Heart left ventricle (tissue), 16 donors: ENCODE measurements at regions not wholly inside any gene's neighbourhood (a gene's known extent, or its start where the extent isn't known, plus 50 kb on each side); places are given as distances from the start of the nearest gene placed in this dataset.
"Not testable (repeated sequence)": the region's sequence is repeated elsewhere in the genome, so short reads cannot be mapped to it uniquely, and the experiment has no call there.

Experiments used
- ATAC-seq, 4 donors: fragments of 200-7000 bp; cut with Tn5 transposase; one replicate each; pipeline ENCODE4 v1.9.1; 2020 to 2022; ENCODE audit warnings: moderate library complexity in 4 of 4, mild to moderate bottlenecking in 3 of 4, moderate number of reproducible peaks in 1 of 4
- DNase-seq, 5 donors: peaks; one replicate each; pipeline ENCODE4 v3.0.0-alpha.2; 2020
- H3K27ac ChIP-seq, 12 donors: fragments of 200-600 bp; sonication (generic) in 4 of 12; one replicate each; pipeline versions ENCODE4 v1.5.0 to v1.8.0; 2016 to 2022; ENCODE audit warnings: mild to moderate bottlenecking in 2 of 12
- H3K27me3 ChIP-seq, 9 donors: fragments of 200-600 bp; sonication (generic) in 2 of 9; one replicate each; pipeline versions ENCODE4 v1.5.1 to v1.8.0; 2016 to 2022; ENCODE audit warnings: mild to moderate bottlenecking in 3 of 9
- H3K36me3 ChIP-seq, 9 donors: fragments of 200-600 bp; sonication (generic) in 2 of 9; one replicate each; pipeline versions ENCODE4 v1.5.0 to v1.8.0; 2018 to 2022; ENCODE audit warnings: mild to moderate bottlenecking in 2 of 9
- H3K4me1 ChIP-seq, 12 donors: fragments of 200-600 bp; sonication (generic) in 4 of 12; one replicate each; pipeline versions ENCODE4 v1.5.0 to v1.8.0; 2016 to 2022; ENCODE audit warnings: mild to moderate bottlenecking in 3 of 12
- H3K4me3 ChIP-seq, 12 donors: fragments of 200-600 bp; sonication (generic) in 4 of 12; one replicate each; pipeline versions ENCODE4 v1.5.0 to v1.8.0; 2017 to 2022; ENCODE audit warnings: mild to moderate bottlenecking in 9 of 12, moderate library complexity in 4 of 12
- H3K9me3 ChIP-seq, 12 donors: fragments of 200-600 bp; sonication (generic) in 4 of 12; one replicate each; pipeline versions ENCODE4 v1.5.0 to v1.8.0; 2016 to 2022; ENCODE audit warnings: mild to moderate bottlenecking in 1 of 12
- POLR2A ChIP-seq, 2 donors: fragments of 450-650 bp; IDR thresholded peaks; one replicate each; pipeline ENCODE4 v1.6.1; 2017; ENCODE audit warnings: antibody characterized with exemption in 2 of 2, mild to moderate bottlenecking in 2 of 2, moderate library complexity in 2 of 2
- WGBS, 4 donors: extraction: QIAGEN DNeasy Blood & Tissue Kit in 2 of 4; methylation state at CpG; one replicate each; pipeline versions ENCODE4 v1.1.5 to v1.1.7; 2013 to 2018; 5-methylcytosine and 5-hydroxymethylcytosine counted together
- intact Hi-C, 10 donors: fragments of 100-400 bp; cut with DNase I; formaldehyde crosslinking; loops; one replicate each; pipeline versions ENCODE4 v1.11.1 to v1.14.2; 2022
- TF ChIP-seq, protein P1 (sequence below), 12 donors: fragments of 200-600 bp; sonication (generic) in 4 of 12; IDR thresholded peaks; one replicate each; pipeline versions ENCODE4 v1.5.0 to v1.8.0; 2018 to 2022; ENCODE audit warnings: antibody characterized with exemption in 12 of 12, mild to moderate bottlenecking in 5 of 12
- donor health status: ischemic (EF 13 %, LVEDD 7.1; RV severe dilation, severe dysfunction).
- donor health status: healthy with polysubstance abuse.
- donor health status: DM: no; HTN: yes; CAD: no.
- donor health status: DM: no; HTN: no; CAD: no.
- donor health status: ischemic (EF 25% LVEDD 6.9; RV normal size, moderate dysfunction).
- donor health status: ischemic (EF 25% LVEDD 5.7; RV mildly dilated, moderate dysfunction).
- donor health status: healthy.
- donor health status: DM: yes; HTN: yes; CAD: no.
- donor health status: ischemic (EF 35%, LVEDD 5.7; RV mildly dilated, moderate dysfunction).
- donor health status: nonischemic (EF 11% LVEDD 7.7; RV severe dilation, severe dysfunction).
- donor health status: DM: yes; HTN: yes; CAD: no.
- donor health status: PGD.
- donor health status: ischemic (EF 29% LVEDD 5.4; RV normal size, mild dysfunction).
- donor health status: nonischemic (EF 23%, LVEDD 6.1; RV moderate dilation, normal function).

DNA sequence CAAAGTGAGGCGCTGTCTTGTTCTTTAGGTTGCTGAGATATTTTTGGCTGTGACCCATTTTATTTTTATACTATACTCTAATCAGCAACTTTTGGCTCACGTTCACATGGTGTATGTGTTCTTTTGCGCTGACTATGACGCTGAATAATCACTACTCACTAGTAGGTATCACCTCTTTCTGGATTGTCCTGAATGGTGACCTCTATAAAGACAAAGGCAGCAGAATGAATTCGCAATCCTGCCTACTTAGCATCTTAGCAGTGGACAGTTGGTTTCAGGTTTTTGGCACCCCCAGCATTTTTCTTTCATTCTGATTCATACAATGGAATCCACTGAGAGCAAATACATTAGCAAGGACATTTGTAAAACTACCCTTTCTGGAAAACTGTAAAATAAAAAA, 351.3 kb downstream of the JRKL start:
- H3K9me3 ChIP-seq: no peaks in the 10 kb centered on the region
- H3K4me1 ChIP-seq: peaks cover 0 to 10% (median 0%) of the 10 kb centered on the region in 12 donors
- ATAC-seq (peak; percentile 69 to 89 (median 80)), DNase-seq (no peak)
- H3K27ac ChIP-seq: no peak overlapping the region
- WGBS, 4 donors: 33 to 41% (median 38%) methylated on average over 5 of the region's 5 CpGs
- H3K36me3 ChIP-seq: no peaks in the 10 kb centered on the region
- intact Hi-C loops: no loop called here
- no peak overlapping the region for H3K4me3 ChIP-seq
- TF ChIP-seq, protein P1, sequence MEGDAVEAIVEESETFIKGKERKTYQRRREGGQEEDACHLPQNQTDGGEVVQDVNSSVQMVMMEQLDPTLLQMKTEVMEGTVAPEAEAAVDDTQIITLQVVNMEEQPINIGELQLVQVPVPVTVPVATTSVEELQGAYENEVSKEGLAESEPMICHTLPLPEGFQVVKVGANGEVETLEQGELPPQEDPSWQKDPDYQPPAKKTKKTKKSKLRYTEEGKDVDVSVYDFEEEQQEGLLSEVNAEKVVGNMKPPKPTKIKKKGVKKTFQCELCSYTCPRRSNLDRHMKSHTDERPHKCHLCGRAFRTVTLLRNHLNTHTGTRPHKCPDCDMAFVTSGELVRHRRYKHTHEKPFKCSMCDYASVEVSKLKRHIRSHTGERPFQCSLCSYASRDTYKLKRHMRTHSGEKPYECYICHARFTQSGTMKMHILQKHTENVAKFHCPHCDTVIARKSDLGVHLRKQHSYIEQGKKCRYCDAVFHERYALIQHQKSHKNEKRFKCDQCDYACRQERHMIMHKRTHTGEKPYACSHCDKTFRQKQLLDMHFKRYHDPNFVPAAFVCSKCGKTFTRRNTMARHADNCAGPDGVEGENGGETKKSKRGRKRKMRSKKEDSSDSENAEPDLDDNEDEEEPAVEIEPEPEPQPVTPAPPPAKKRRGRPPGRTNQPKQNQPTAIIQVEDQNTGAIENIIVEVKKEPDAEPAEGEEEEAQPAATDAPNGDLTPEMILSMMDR (IDR thresholded peaks at IDR 0.05): no peak
- TF ChIP-seq POLR2A (IDR thresholded peaks at IDR 0.05): no peak
- H3K27me3 ChIP-seq: no peaks in the 10 kb centered on the region

DNA sequence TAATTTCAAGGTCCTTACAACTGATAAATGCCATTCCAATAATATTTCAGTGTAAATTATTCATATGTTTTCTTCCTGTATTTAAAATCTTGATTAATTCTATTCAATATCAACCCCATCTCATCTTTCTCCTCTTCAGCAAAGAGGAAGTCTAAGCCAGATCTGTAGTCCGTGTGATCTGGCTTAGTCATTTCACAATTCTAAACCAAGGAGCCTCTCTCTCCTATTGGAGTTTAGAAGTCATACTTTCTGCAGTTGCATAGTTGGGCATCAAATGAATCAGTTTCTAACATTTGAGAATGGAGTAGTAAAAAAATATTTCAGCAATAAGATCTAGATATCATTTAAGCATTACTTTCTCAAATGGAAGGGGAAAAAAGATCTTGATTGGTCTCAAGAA, 354.9 kb downstream of the JRKL start:
- ATAC-seq: no peak

DNA sequence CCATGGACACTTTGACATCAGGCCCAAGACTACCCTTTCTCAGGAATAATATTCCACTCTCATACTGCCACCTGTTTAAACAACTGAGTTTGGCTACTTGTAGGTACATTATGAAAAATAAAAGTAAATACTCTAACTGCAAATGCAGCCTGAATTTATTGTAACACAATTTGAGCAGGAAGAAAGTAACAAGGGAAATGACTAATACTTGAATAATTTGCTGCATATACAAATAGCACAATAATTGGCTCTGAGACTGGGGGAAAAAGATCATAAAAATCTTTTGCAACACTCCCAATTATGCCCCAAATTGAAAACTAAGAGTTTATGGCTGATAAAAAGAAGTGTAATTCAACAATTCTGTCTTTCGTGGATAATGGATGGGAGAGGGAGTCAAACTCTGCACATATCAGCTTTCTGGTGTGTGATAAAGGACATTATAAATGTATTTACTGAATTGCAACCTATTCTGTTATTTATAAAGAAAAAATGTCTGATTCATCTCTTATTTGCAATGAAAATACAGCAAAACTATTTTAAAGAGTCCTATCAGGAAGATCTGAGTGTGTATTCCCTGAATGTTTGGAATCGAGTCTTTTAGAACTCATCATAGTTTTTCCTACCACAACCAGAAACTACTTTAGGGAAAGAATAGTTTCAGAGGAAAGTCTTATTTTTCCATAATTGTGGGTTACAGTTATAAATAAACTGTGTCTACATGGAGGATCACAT, 359.0 kb downstream of the JRKL start:
- 62 to 77% (median 70%) methylated on average over 2 of the region's 2 CpGs for WGBS, 4 donors

More for the DNA sequence above, 354.9 kb downstream of the JRKL start:
- H3K36me3 ChIP-seq: no peaks in the 10 kb centered on the region
- H3K9me3 ChIP-seq: no peaks in the 10 kb centered on the region
- no peak for DNase-seq
- H3K27me3 ChIP-seq: no peaks in the 10 kb centered on the region
- intact Hi-C loops: no loop called here
- H3K4me3 ChIP-seq: no peak overlapping the region
- H3K4me1 ChIP-seq: peaks cover 0 to 10% (median 0%) of the 10 kb centered on the region in 12 donors
- TF ChIP-seq, protein P1 (IDR thresholded peaks at IDR 0.05): no peak
- TF ChIP-seq POLR2A (IDR thresholded peaks at IDR 0.05): no peak
- WGBS, 4 donors: 0 to 65% (median 19%) methylated on average over 1 of the region's 1 CpG
- no peak overlapping the region for H3K27ac ChIP-seq

DNA sequence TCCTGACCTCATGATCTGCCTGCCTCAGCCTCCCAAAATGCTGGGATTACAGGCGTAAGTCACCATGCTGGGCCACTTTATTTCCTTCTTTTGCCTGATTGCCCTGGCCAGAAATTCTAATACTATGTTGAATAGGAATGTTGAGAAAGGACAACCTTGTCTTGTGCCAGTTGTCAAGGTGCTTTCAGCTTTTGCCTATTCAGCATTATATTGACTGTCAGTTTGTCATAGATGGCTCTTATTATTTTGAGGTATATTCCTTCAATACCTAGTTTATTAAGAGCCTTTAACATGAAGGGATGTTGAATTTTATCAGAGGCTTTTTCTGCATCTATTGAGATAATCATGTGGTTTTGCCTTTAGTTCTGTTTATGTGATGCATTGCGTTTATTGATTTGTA, 362.0 kb downstream of the JRKL start:
- ATAC-seq, H3K36me3 ChIP-seq, H3K27me3 ChIP-seq, intact Hi-C loops, H3K27ac ChIP-seq, H3K4me3 ChIP-seq, H3K4me1 ChIP-seq, H3K9me3 ChIP-seq, DNase-seq: not testable (repeated sequence)
- 92 to 100% (median 93%) methylated on average over 2 of the region's 2 CpGs for whole genome bisulfite sequencing, 4 donors

More for the DNA sequence above, 359.0 kb downstream of the JRKL start:
- no peaks in the 10 kb centered on the region for H3K27me3 ChIP-seq
- intact Hi-C loops: no loop called here
- peaks cover 0 to 8% (median 0%) of the 10 kb centered on the region in 12 donors for H3K4me1 ChIP-seq
- no peak for TF ChIP-seq POLR2A (IDR thresholded peaks at IDR 0.05)
- TF ChIP-seq, protein P1 (IDR thresholded peaks at IDR 0.05): no peak
- DNase-seq (no peak), ATAC-seq (no peak)
- H3K4me3 ChIP-seq: no peak overlapping the region
- H3K36me3 ChIP-seq: no peaks in the 10 kb centered on the region
- H3K9me3 ChIP-seq: no peaks in the 10 kb centered on the region
- no peak overlapping the region for H3K27ac ChIP-seq

DNA sequence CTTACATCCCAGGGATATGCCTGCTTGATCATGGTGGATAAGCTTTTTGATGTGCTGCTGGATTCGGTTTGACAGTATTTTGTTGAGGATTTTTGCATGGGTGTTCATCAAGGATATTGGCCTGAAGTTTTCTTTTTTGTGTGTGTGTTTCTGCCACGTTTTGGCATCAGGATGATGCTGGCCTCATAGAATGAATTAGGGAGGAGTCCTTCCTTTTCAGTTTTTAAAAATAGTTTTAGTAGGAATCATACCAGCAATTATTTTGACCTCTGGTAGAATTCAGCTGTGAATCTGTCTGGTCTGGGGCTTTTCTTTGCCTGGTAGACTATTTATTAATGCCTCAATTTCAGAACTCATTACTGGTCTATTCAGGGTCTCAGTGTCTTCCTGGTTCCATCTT, 362.4 kb downstream of the JRKL start:
- no peak for DNase-seq
- TF ChIP-seq POLR2A (IDR thresholded peaks at IDR 0.05): no peak
- TF ChIP-seq, protein P1 (IDR thresholded peaks at IDR 0.05): no peak
- Histone ChIP-seq H3K4me1 (peaks cover 0 to 8% (median 0%) of the 10 kb centered on the region in 12 donors), H3K4me3 (no peak overlapping the region), H3K27me3 (no peaks in the 10 kb centered on the region), H3K9me3 (no peaks in the 10 kb centered on the region), H3K27ac (no peak overlapping the region), H3K36me3 (no peaks in the 10 kb centered on the region)
- intact Hi-C loops: no loop called here
- 50 to 73% (median 60%) methylated on average over 2 of the region's 2 CpGs for WGBS, 4 donors
- no peak for ATAC-seq
